ENCODE measurements at regions not wholly inside any gene's neighbourhood (a gene's known extent, or its start where the extent isn't known, plus 50 kb on each side); places are given as distances from the start of the nearest gene placed in this dataset.

DNA sequence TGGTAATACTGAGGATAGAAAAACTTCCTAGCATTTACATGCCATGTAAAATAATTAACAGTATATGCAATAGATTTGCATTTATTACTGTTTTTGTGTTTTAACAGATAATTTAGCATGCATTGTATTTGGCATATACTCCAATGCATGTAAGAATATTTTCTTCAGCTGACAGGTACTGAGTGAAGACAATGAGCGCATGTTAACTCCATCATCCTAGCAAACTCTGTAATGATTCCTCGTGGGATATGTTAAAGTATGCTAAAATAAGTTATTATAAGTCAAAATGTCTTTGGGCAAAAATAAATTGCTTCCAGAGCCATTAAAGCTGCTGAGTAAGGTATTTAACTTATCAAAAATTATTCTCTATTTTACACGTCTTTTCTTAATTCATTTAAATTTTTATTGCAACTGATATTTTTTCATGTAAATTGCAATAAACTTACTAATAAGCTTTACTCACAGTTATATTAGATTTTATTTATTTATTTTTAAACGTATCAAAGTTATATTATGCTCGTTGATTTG is 616.4 kb upstream of the NDST4 start:
- DNase-seq = no peak

DNA sequence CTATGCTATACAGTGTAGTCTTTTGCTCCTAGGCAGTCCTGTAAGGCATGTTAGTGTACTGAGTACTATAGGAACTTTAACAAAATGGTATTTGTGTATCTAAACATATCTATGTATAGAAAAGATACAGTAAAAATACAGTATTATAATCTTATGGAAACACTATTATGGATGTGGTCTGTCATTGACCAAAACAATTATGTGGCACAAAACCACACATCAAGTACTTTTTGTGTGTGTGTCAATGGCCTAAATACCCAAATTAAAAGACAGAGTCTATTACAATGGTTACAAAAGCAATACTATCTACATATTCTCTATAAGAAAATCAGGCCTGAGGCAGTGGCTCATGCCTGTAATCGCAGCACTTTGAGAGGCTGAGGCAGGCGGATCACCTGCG is 610.2 kb upstream of the NDST4 start:
- DNase-seq = no peak

DNA sequence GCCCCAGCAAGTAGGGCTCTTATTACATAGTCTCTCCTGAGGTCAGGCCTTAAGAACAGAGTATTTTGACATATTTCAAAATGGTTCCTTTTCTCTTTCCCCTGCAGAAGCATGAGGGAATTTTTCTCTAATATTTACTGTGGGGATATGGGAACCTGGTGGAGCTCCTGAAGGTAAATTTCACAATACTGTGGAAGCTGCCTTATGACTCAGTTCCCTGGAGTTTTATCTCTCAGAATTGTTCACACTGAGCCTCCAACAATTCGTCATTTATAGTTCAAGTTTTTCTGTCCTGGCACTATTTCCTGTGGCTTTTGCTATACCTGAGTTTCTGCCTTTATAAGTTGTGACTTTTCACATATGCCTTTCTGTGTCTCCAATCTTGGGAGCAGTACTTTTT is 607.2 kb upstream of the NDST4 start:
- no peak for DNase-seq

DNA sequence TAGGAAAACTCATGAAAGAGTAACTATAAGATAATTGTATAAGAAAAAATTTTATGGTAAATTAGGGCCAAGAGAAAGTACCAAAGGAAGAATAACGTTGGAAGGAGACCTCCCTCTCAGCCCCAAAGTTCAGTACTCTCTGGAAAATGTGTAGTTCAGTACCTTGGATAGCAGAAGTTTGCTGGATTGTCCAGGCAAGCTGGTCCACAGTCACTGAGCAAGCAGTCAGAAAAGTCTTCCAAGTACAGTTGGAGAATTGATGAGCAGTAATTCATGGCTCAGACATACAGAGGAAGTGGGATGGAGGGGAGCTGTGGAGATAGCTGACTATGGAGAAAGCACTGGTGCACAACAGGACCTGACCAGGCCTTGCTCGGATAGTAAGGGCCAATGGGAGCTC is 598.2 kb upstream of the NDST4 start:
- DNase-seq = no peak

DNA sequence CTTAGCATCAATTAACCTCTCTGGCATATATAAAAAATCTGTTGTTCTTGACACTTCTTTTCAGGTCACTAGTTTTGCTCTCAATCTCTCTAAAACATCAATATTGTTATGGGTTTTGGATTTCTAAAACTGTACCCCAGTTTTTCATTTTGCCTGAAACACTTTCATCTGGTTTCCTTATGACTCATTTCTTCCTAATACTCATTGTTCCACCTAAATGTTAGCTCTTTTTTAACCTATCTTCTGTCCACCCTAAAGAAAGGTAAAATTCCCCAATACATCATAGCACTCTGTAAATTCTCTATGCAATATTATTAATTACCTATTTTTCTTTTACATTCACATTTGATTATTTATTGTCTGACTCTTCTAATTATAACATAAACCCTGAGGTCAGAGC is 575.5 kb upstream of the NDST4 start:
- no peak for DNase-seq

DNA sequence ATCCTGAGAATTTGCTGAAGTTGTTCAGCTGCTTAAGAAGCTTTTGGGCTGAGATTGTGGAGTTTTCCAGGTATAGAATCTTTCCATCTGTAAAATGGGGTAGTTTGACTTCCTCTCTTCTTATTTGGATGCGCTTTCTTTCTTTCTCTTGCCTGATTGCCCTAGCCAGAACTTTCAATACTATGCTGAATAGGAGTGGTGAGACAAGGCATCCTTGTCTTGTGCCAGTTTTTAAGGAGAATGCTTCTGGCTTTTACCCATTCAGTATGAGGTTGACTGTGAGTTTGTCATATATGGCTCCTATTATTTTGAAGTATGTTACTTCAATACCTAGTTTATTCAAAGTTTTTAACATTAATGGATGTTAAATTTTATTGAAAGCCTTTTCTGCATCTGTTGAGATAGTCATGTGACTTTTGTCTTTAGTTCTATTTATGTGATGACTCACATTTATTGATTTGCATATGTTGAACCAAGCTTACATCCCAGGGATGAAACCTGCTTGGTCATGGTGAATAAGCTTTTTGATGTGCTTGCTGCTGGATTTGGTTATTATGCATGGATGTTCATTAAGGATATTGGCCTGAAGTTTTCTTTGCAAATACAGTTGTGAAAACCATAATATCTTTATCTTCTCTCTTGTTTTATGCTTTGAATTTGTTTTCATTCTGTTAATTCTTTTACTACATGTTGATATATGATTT is 573.8 kb upstream of the NDST4 start:
- no peak for DNase-seq

DNA sequence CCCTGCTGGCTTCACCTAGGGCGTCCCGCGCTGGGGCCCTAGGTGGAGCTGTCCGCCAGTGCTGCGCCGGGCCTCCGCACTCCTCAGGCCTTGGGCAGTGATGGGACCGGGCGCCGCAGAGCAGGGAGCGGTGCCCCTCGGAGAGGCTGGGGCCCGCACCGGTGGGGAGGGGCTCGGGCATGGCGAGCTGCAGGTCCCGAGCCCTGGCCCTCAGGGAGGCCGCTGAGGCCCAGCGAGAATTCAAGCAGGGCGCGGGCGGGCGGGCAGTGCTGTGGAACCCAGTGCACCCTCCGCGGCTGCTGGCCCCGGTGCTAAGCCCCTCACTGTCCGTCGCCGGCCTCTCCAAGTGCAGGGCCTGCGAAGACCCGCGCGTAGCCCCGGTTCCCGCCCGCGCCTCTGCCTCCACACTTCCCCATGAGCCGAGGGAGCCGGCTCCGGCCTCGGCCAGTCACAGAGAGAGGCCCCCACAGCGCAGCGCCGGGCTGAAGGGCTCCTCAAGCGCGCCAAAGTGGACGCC is 565.1 kb upstream of the NDST4 start:
- no peak for DNase-seq

DNA sequence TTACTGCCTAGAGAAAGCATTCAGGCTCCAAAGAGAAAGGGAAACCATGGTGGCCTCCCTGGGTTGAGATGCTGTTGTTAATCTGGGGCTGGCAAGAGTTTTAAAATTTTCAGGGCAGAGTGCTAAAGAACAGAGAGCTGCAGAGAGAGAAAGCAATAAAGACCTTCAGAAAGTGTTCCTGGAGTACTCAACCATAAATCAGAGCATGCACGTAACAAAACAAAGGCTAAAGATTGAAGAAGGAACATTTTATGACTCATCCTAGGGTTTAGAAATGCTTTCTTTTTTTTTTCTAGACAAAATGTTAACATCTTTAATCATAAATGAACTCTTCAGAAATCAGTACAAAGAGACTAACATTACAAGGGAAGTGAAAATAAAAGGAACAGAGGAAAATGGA is 562.3 kb upstream of the NDST4 start:
- DNase-seq = no peak

DNA sequence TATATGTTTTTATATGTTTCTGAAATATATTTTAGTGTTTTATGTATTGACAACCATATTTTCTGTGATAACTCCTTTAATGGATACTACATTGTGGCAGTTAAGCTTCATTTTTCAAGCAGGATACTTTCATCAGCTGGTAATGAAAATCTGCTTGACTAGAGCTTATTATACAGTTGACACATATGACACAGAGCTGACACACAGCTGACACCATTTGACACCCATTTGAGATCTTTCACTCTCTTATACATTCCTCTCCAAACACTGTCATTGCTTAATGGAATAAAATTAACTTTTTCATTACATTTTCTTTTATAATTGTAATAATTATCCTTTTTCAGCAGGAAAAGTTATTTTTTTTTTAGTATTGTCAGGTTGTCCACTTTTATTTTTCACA is 561.1 kb upstream of the NDST4 start:
- no peak for DNase-seq

DNA sequence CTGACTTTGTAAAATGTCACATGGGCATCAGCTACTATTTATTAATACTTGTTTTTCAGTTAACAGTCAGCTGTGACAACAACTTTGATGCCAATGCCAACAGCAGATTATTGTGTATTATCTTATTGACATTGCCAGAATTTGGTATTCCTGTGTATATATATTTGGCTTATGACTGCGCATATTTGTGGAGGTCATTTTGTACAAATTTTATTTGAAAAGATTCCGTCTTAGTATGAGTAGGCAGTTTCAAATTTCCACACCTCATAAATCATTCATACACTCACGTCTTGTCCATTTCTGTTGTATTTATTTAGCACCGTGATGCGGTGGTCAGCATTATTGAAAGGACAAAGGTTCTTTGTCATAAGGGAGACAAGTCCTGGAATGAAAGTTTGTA is 558.2 kb upstream of the NDST4 start:
- no peak for DNase-seq

DNA sequence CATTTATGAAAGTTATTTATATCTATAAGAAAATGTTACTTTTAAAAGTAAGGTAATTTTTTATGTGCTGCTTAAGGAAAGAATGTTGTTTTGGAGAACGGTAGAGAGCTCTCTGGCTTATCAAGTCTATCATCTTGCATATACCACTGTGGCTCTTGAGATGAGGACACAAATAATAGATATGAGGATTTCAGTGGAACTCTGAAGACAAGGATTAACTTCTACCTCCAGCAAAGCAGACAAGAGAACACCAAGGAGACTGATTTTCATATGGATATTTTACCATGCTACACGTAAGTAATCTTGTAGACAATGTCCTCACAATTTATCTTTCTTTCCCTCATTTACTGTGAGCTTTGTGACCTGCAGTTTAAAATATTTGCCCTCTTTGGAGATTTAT is 557.5 kb upstream of the NDST4 start:
- DNase-seq = no peak

DNA sequence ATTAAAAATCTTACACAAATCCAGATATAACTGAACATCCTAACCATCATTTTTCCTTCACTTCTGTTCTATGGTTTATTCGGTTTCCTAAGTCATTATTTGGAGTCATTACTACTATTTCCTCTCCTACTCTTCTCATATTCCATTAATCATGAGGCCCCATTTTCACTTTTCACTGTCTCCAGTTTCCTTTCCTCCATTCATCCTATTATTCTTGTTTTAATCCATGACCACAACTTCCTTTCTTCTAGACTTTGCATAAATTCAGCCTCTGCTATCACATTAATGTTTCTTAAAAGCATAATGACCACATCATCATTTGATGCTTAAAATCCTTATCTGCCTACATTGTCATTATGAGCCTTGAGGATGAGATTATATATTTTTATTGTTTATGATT is 555.0 kb upstream of the NDST4 start:
- DNase-seq = no peak

DNA sequence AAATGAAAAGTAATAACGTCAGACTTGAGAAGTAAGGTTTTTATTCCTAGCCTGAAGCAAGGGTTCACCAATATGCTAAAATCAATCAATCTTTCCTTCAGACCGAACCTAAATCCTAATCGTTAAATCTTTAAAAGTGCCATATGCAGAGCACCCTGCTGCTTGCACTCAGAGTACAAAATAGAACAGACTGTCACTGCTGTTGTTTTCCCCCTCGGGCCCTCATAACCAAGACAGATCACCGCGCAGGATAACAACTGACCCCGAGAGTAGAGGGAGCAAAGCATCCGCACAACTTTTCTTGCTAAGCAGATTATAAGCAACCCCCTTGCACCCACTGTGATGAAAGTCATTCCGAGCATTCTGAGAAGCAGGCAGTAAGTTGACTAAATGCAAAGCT is 550.9 kb upstream of the NDST4 start:
- DNase-seq = no peak

DNA sequence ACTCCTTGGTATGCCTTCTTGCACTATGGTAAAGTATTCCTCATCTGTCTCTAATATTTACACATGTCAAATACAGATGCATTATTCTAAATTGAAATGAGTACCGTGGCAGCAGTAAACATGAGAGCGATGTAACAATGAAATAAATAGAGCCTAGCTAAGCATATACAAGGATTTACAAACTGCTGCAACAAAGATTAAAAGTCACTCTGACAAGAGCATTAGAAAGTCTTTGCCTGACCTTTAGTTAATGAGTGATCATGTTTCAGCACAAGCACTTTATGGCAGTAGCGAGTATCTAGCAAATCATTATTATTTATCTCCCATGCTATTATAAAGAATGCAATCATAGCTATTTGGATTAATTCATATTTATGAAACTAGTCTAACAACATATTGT is 547.0 kb upstream of the NDST4 start:
- no peak for DNase-seq

DNA sequence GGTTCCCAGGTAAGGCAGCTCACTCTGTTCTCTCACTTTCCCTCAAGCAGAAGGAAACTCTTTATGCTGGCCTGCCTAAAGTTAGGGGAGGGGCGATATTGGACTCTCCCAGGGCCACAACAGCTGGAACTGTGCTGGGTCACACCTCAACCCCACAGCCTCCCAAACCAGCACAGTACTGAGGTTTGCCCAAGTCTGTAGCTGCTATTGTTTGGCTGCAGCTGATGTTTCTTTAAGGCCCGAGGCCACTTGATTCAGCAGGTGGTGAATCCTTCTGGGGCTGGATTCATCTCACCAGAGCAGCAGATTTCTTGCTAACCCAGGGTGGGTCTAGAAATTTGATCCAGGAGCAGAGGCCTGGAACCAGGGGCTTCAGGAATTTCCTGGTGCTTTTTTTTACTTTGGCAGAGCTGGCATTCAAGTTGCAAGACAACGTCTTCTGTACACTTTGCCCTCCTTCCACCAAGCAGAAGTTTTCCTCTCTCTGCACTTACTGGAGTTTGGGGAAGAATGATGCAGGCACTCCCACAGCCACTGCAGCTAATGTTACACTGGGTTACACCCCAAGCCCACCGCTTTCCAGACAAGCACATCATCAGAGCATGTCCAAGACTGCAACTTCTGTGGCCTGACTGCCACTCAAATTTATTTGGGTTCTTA is 544.7 kb upstream of the NDST4 start:
- no peak for DNase-seq

DNA sequence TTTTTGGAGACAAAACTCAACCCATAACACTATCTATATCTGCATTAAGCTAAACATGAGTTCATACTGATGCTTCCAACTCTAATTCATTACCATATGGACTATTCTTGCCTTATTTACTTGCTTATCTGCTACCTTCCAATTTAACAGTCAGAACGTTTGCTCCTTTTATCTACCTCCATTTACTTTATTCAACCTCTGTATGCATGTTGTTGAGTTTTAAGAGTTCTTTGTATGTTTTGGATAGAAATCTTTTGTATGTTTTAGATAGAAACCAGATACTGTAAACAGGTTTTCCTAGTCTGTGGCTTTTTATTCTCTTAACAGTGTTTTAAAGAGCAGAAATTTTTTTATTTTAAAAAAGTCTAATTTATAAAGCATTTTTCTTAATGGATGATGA is 542.2 kb upstream of the NDST4 start:
- no peak for DNase-seq

DNA sequence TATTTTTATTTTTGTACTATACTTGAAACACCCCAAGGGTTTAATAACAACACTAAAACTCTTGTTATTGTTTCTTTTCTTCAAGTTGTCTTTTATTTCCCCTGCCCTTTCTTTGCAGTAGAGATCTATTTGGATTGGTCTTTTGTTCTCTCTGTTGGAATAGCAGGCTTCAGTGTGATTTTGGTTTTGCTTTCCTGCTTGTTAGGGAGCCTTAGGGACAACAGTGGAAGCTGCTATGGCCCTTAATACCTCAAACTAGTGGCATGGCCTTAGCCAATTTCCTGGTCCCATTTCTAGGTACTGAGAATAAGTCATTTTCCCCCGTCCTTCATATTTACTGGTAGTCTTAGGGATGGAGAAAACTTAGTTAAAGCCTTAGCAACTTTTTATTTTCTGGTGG is 535.4 kb upstream of the NDST4 start:
- no peak for DNase-seq

DNA sequence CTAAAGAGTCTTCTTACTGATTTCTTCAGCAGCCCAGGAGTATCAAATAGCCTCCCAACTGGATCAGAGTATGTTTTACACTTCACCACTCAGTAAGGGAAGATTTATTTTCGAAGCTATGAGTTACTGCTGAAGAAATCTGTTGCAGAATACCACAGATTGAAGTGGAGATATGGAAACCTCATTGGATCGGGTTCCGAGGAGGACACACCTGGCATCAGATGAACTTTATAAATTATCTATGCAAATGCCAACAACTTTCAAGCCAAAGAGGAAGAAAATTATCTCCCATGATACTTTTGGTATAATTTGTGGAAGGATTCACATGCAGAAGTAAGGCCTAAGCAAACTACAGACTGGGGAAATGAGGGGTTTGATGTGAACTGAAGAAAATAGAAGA is 515.9 kb upstream of the NDST4 start:
- DNase-seq = no peak

DNA sequence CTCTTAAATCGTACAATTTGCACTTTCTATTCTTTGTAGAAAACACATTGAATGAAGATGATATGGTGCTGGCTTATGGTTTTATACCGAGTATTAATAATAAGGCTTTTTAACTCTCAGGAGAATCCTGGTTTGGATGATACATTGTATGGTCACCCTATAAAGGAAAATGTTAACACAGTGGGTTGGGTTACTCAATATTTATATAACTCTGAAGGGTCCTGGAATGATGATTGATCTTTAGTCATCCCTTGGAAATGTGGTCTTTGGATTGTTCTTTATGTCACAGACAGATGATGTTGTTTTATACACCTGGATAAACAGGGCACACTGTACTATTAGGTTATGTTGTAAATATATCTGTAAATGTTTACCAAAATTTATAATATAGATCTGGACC is 496.2 kb upstream of the NDST4 start:
- DNase-seq = no peak

DNA sequence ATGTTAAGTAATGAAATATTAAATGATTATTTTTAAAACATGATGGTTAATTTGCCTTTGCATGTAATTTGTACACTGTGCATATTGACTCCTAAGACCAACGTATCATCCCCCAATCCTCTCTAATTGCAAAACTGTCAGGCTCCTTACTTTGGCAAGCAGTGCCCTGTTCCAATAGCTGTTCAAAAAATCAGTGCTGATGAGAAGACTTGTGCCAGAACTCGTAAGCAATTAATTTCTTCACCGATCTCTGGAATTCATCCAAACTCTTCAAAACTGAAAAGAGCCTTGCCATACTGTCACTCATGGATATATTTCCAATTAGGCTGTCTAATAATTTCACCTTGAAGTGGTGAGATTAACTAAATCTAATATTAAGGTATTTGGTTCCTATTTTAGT is 493.9 kb upstream of the NDST4 start:
- no peak for DNase-seq

DNA sequence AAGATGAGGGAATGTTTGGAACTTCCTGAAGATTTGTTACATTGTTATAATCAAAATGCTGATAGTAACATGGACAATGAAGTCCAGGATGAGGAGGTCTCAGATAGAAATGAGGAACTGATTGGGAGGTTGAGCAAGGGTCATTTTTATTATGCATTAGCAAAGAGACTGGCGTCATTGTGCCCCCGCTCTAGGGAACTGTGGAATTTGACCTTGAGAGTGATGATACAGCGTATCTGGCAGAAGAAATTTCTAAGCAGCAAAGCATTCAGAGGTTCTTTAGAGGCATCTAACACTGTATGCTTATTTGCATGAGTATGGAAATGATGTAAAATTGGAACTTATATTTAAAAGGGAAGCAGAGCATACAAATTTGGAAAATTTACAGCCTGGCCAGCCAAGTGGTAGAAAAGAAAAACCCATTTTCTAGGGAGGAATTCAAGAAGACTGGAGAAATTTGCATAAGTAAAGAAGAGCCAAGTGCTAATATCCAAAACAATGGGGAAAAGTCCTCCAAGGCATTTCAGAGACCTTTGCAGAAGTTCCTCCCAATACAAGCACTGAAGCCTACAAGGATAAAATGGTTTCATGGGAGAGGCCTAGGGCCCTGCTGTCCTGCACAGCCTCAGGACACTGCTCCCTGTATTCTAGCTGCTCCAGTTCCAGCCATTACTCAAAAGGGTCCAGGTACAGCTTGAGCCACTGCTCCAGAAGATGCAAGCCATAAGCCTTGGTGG is 483.0 kb upstream of the NDST4 start:
- no peak for DNase-seq

DNA sequence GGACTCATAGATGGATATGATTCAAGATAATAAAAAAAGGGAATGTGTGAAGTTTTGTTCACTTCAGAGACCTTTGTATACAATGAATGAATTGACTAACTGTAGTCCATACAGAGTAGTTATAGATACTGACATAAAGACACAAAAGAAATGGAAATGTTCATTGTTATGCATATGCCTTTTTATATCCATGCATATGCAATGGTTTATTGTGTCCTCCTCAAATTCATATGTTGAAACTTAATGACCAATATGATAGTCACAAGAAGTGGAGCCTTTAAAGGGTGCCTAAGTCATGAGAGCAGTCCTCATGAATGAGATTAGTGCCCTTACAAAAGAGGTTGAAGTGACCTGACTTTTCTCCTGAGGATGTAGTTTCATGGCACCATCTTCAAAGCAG is 467.5 kb upstream of the NDST4 start:
- DNase-seq = no peak

DNA sequence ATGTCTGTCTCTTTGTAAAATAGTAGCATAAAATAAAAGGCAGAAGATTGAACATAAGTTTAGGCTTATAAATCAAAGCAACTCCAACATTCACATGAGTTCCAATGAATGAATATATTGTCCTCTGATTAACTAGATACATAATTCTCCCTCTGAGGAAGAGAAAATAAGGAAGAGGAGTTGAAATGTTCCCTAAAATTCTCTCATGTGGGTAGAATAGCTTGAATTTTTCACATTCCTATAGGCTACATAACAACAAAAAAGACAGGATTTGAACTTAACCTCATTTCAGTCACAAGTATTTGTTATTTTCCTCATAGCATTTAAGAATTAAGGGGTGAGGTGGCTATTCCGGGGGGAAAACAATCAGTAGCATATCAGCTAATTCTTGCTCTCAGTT is 462.4 kb upstream of the NDST4 start:
- DNase-seq = no peak

DNA sequence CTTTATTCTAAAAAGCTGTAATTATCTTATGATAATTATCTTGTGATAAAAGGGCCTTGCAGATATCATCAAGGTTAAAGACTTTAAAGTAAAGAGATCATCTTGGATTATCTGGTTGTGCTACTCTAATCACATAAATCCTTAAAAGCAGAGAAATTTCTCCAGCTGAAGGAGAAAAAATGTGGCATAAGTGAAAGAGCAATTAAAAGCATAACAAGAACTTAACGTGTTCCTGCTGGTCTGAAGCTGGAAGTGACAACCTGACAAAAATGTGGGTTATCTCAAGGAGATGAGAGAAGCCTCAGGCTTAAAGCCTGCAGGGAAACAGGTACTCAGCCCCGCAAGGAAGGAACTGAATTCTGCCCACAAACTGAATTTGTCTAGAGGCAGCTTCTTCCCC is 449.1 kb upstream of the NDST4 start:
- no peak for DNase-seq

Measured in activated CD4-positive, alpha-beta T cell treated with anti-CD3 and anti-CD28 coated beads for 4 hours (primary cell).